GM12878 (cell line): ENCODE measurements at regions not wholly inside any gene's neighbourhood (a gene's known extent, or its start where the extent isn't known, plus 50 kb on each side); places are given as distances from the start of the nearest gene placed in this dataset.

Experiments used
- ATAC-seq: fragments of 200-7000 bp; cut with Tn5 transposase; 3 replicates; pipeline ENCODE4 v1.9.1; 2020; ENCODE audit warnings: mild to moderate bottlenecking, moderate library complexity
- BruUV-seq: library from RNA; stranded (reverse); fragments of 400-500 nt; replicated peaks from 2 replicates; lab custom pipeline; 2021; lab: Mats Ljungman, UMichigan
- CTCF ChIA-PET: fragments of 300-600 bp; sonication (Branson Sonifier 250); formaldehyde crosslinking; extraction: SDS; loops from one replicate; lab custom pipeline; 2021; ENCODE audit warnings: inconsistent platforms; lab: Yijun Ruan, JAX
- POLR2A ChIA-PET: fragments of 350-600 bp; formaldehyde crosslinking; extraction: SDS; loops from one replicate; lab custom pipeline; 2021; ENCODE audit warnings: inconsistent platforms; lab: Charles Lee
- RAD21 ChIA-PET: fragments of 300-600 bp; sonication (Branson Sonifier 250); formaldehyde crosslinking; loops from one replicate; lab custom pipeline; 2023; ENCODE audit warnings: antibody characterized with exemption; ENCODE audit not compliant: unreplicated experiment; lab: Charles Lee
- SMC1A ChIA-PET: fragments of 300-600 bp; sonication (Branson Sonifier 250); formaldehyde crosslinking; loops from one replicate; lab custom pipeline; 2023; ENCODE audit not compliant: unreplicated experiment, uncharacterized antibody; lab: Charles Lee
- DNase-seq: peaks from one replicate; pipeline ENCODE4 v3.0.0-alpha.2; 2011; ENCODE audit warnings: low read depth, low spot score
- FAIRE-seq: peaks from 3 replicates; lab custom pipeline; 2011; peaks lifted over from hg19 to GRCh38; lab: Jason Lieb, UNC
- H2AFZ ChIP-seq: 2 replicates; pipeline ENCODE4 v1.6.0; 2011; ENCODE audit warnings: low read depth, low read length, control low read depth; ENCODE audit not compliant: control insufficient read depth
- H3K27ac ChIP-seq: 2 replicates; pipeline ENCODE4 v1.5.1; 2011; ENCODE audit warnings: control low read depth; ENCODE audit not compliant: control insufficient read depth, insufficient read depth
- H3K27me3 ChIP-seq, 2 experiments: replicated peaks in 1 of 2; 2 replicates each; pipeline versions ENCODE4 v1.6.0 to v1.6.1; 2011; ENCODE audit warnings: low read length in 1 of 2; ENCODE audit not compliant: control insufficient read depth in 2 of 2, insufficient read depth in 2 of 2
- H3K36me3 ChIP-seq, 2 experiments: 2 replicates each; pipeline ENCODE4 v1.5.1; 2011; ENCODE audit warnings: low read length in 1 of 2; ENCODE audit not compliant: control insufficient read depth in 2 of 2, insufficient read depth in 2 of 2
- H3K4me1 ChIP-seq: 2 replicates; pipeline ENCODE4 v1.6.1; 2011; ENCODE audit warnings: mild to moderate bottlenecking, low read length, moderate library complexity, mixed read lengths; ENCODE audit not compliant: control insufficient read depth, insufficient read depth
- H3K4me2 ChIP-seq: 2 replicates; pipeline ENCODE4 v1.6.0; 2011; ENCODE audit warnings: control low read depth; ENCODE audit not compliant: control insufficient read depth, insufficient read depth
- H3K4me3 ChIP-seq: fragments of 200-600 bp; sonication (generic); 2 replicates; pipeline ENCODE4 v1.5.1; 2016
- H3K79me2 ChIP-seq: 2 replicates; pipeline ENCODE4 v1.6.0; 2011; ENCODE audit warnings: low read length; ENCODE audit not compliant: control insufficient read depth, insufficient read depth
- H3K9ac ChIP-seq: 2 replicates; pipeline ENCODE4 v1.8.0; 2011; ENCODE audit warnings: low read length, control low read depth, mixed read lengths; ENCODE audit not compliant: control insufficient read depth, insufficient read depth
- H3K9me3 ChIP-seq: replicated peaks from 3 replicates; pipeline ENCODE4 v1.5.1; 2011; ENCODE audit warnings: mild to moderate bottlenecking, low read length; ENCODE audit not compliant: control insufficient read depth, insufficient read depth
- H4K20me1 ChIP-seq: 2 replicates; pipeline ENCODE4 v1.6.0; 2011; ENCODE audit not compliant: control insufficient read depth, insufficient read depth
- CUX1 ChIP-seq: IDR thresholded peaks from 2 replicates; pipeline ENCODE4 v1.6.1; 2012; ENCODE audit warnings: improper control_type of control experiment, low read depth, low read length; ENCODE audit not compliant: insufficient replicate concordance
- E2F8 ChIP-seq: fragments of 450-650 bp; IDR thresholded peaks from 2 replicates; pipeline ENCODE4 v1.6.1; 2018; ENCODE audit warnings: mild to moderate bottlenecking, low read depth, moderate library complexity; ENCODE audit not compliant: partially characterized antibody
- IRF5 ChIP-seq: fragments of 450-650 bp; IDR thresholded peaks from 2 replicates; pipeline ENCODE4 v1.6.1; 2017; ENCODE audit warnings: borderline replicate concordance
- KDM1A ChIP-seq: fragments of 200-600 bp; sonication (generic); IDR thresholded peaks from 2 replicates; pipeline ENCODE4 v1.6.1; 2016; ENCODE audit warnings: borderline replicate concordance
- MXI1 ChIP-seq: fragments of 150-350 bp; IDR thresholded peaks from 2 replicates; pipeline ENCODE4 v1.6.1; 2011; ENCODE audit warnings: low read depth, mild to moderate bottlenecking, inconsistent platforms, low read length, improper control_type of control experiment
- MYB ChIP-seq: fragments of 150-350 bp; IDR thresholded peaks from 2 replicates; pipeline ENCODE4 v1.6.1; 2014; ENCODE audit warnings: mild to moderate bottlenecking, low read depth, low read length, borderline replicate concordance
- SIN3A ChIP-seq: IDR thresholded peaks from 2 replicates; pipeline ENCODE4 v1.6.1; 2012; ENCODE audit warnings: low read depth, low read length, improper control_type of control experiment
- SREBF2 ChIP-seq: IDR thresholded peaks from 2 replicates; pipeline ENCODE4 v1.6.1; 2012; ENCODE audit warnings: mild to moderate bottlenecking, low read length
- TCF3 ChIP-seq: IDR thresholded peaks from 2 replicates; pipeline ENCODE4 v1.6.1; 2012; ENCODE audit warnings: low read depth, mild to moderate bottlenecking, low read length, borderline replicate concordance; ENCODE audit not compliant: insufficient read depth
- ZNF687 ChIP-seq: fragments of 450-650 bp; IDR thresholded peaks from 2 replicates; pipeline ENCODE4 v1.6.1; 2017; ENCODE audit warnings: mild to moderate bottlenecking, moderate library complexity
- WGBS: methylation state at CpG from one replicate; pipeline ENCODE4 v1.1.6; 2016; ENCODE audit warnings: low lambda C conversion rate; ENCODE audit not compliant: insufficient replicate concordance, insufficient coverage; ENCODE audit errors: missing lambda C conversion rate; 5-methylcytosine and 5-hydroxymethylcytosine counted together
- in situ Hi-C: fragments of 300-500 bp; cut with MboI; formaldehyde crosslinking; loops from 9 replicates; pipeline ENCODE4 v1.14.3; 2018; ENCODE audit warnings: mixed read lengths
- intact Hi-C: fragments of 100-400 bp; cut with micrococcal nuclease; formaldehyde crosslinking; loops from one replicate; pipeline ENCODE4 v1.14.2; 2022; ENCODE audit not compliant: unreplicated experiment

GRCh38 chr13:34637636-34638035, 304.4 kb upstream of the NBEA start:
- CTCF ChIA-PET: no interaction called here
- H2AFZ ChIP-seq: no peak overlapping the region
- H3K27me3 ChIP-seq: no peaks in the 10 kb centered on the region
- no peaks in the 10 kb centered on the region for H3K79me2 ChIP-seq
- H3K9ac ChIP-seq: no peak overlapping the region
- no peak overlapping the region for H3K4me2 ChIP-seq
- no peak for ATAC-seq
- no peaks in the 10 kb centered on the region for H3K36me3 ChIP-seq
- BruUV-seq: no TSS peak
- H4K20me1 ChIP-seq: no peaks in the 10 kb centered on the region
- 3% methylated on average over 2 of the region's 2 CpGs for WGBS
- H3K4me3 ChIP-seq: no peak overlapping the region
- intact Hi-C loops: no loop called here
- H3K27ac ChIP-seq: no peak overlapping the region
- H3K4me1 ChIP-seq: no peaks in the 10 kb centered on the region
- POLR2A ChIA-PET: interaction anchor here (0.6 kb wide), 1 partner anchor 68 kb away, joined by 3 read pairs; no protein-coding TSS in a partner anchor
- in situ Hi-C loops: no loop called here
- SMC1A ChIA-PET: no interaction called here
- no peak for FAIRE-seq
- H3K9me3 ChIP-seq: no peaks in the 10 kb centered on the region
- DNase-seq: no peak
- RAD21 ChIA-PET: interaction anchor here (0.7 kb wide), 1 partner anchor 372 kb away, joined by 3 read pairs; no protein-coding TSS in a partner anchor
- TF ChIP-seq SREBF2 (no peak), ZNF687 (no peak), MYB (no peak), KDM1A (no peak), TCF3 (no peak), SIN3A (no peak), IRF5 (no peak), CUX1 (no peak), MXI1 (no peak), E2F8 (no peak)
